Lower leg skin (tissue), 4 donors: ENCODE measurements at regions not wholly inside any gene's neighbourhood (a gene's known extent, or its start where the extent isn't known, plus 50 kb on each side); places are given as distances from the start of the nearest gene placed in this dataset.
"Not testable (repeated sequence)": the region's sequence is repeated elsewhere in the genome, so short reads cannot be mapped to it uniquely, and the experiment has no call there.

Experiments
- DNase-seq, 2 donors: peaks; one replicate each; pipeline ENCODE4 v3.0.0-alpha.2; 2019; ENCODE audit warnings: low spot score in 2 of 2
- H3K4me3 ChIP-seq: fragments of 200-600 bp; sonication (generic); 2 replicates; pipeline ENCODE4 v1.5.1; 2017; ENCODE audit warnings: mild to moderate bottlenecking, low read depth; ENCODE audit not compliant: poor library complexity, severe bottlenecking
- POLR2A ChIP-seq, 2 donors: fragments of 450-650 bp; IDR thresholded peaks; one replicate each; pipeline ENCODE4 v1.6.1; 2016 to 2017; ENCODE audit warnings: antibody characterized with exemption in 2 of 2, mild to moderate bottlenecking in 1 of 2, moderate library complexity in 1 of 2
- WGBS, 2 donors: methylation state at CpG; one replicate each; pipeline ENCODE4 v1.1.5; 2018; 5-methylcytosine and 5-hydroxymethylcytosine counted together
- intact Hi-C: fragments of 100-400 bp; cut with DNase I; formaldehyde crosslinking; loops from one replicate; pipeline ENCODE4 v1.15.0; 2023; ENCODE audit warnings: low total_unique reads
- TF ChIP-seq, protein P1 (sequence below), 3 donors: fragments of 450-650 bp; IDR thresholded peaks; one replicate each; pipeline ENCODE4 v1.5.1; 2016; ENCODE audit warnings: antibody characterized with exemption in 3 of 3, mild to moderate bottlenecking in 3 of 3, moderate library complexity in 2 of 3

GRCh38 chr12:25695574-25695973 lies 142.5 kb upstream of the LMNTD1 start:
- 64 to 70% methylated on average over 4 of the region's 4 CpGs for WGBS, 2 donors

GRCh38 chr12:25698772-25699171 lies 145.7 kb upstream of the LMNTD1 start:
- 64 to 68% methylated on average over 2 of the region's 2 CpGs for WGBS, 2 donors
- TF ChIP-seq POLR2A (IDR thresholded peaks at IDR 0.05): no peak
- no peak overlapping the region for H3K4me3 ChIP-seq
- intact Hi-C loops: no loop called here
- DNase-seq: no peak

More at GRCh38 chr12:25695574-25695973, 142.5 kb upstream of the LMNTD1 start:
- no peak overlapping the region for H3K4me3 ChIP-seq
- TF ChIP-seq, protein P1, sequence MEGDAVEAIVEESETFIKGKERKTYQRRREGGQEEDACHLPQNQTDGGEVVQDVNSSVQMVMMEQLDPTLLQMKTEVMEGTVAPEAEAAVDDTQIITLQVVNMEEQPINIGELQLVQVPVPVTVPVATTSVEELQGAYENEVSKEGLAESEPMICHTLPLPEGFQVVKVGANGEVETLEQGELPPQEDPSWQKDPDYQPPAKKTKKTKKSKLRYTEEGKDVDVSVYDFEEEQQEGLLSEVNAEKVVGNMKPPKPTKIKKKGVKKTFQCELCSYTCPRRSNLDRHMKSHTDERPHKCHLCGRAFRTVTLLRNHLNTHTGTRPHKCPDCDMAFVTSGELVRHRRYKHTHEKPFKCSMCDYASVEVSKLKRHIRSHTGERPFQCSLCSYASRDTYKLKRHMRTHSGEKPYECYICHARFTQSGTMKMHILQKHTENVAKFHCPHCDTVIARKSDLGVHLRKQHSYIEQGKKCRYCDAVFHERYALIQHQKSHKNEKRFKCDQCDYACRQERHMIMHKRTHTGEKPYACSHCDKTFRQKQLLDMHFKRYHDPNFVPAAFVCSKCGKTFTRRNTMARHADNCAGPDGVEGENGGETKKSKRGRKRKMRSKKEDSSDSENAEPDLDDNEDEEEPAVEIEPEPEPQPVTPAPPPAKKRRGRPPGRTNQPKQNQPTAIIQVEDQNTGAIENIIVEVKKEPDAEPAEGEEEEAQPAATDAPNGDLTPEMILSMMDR (IDR thresholded peaks at IDR 0.05): no peak
- TF ChIP-seq POLR2A (IDR thresholded peaks at IDR 0.05): no peak
- no peak for DNase-seq
- intact Hi-C loops: no loop called here

- no peak overlapping the region for H3K4me3 ChIP-seq
- DNase-seq: no peak
- WGBS, 2 donors: 88% methylated on average over 1 of the region's 1 CpG
- TF ChIP-seq POLR2A (IDR thresholded peaks at IDR 0.05): no peak
- TF ChIP-seq, protein P1 (IDR thresholded peaks at IDR 0.05): no peak
- intact Hi-C loops: no loop called here
These were observed 146.4 kb upstream of the LMNTD1 start for GRCh38 chr12:25699454-25699853.

DNA sequence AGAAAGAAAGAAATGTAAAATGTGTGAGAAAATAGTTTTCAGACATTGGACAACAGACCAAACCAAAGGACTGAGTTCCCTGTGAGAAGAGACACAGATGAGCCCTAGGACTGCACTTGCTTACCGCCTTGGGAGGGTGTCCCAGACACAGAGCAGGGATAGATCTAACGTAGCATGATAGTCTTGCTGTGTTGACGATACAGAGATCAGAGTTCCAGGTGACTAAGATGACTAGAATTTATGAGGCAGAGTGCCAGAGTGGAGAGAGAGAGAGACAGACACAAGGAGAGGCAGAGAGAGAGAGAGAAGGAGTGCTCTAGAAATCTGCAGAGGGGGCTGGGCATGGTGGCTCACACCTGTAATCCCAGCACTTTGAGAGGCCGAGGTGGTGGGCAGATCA lies 148.2 kb upstream of the LMNTD1 start:
- 76 to 80% methylated on average over 4 of the region's 4 CpGs for WGBS, 2 donors
- H3K4me3 ChIP-seq: no peak overlapping the region
- TF ChIP-seq POLR2A (IDR thresholded peaks at IDR 0.05): no peak
- TF ChIP-seq, protein P1 (IDR thresholded peaks at IDR 0.05): no peak
- no peak for DNase-seq
- intact Hi-C loops: no loop called here

GRCh38 chr12:25702553-25702952 lies 149.5 kb upstream of the LMNTD1 start:
- DNase-seq: no peak
- intact Hi-C loops: no loop called here
- no peak for TF ChIP-seq POLR2A (IDR thresholded peaks at IDR 0.05)
- TF ChIP-seq, protein P1 (IDR thresholded peaks at IDR 0.05): no peak
- H3K4me3 ChIP-seq: no peak overlapping the region
- 93 to 96% methylated on average over 3 of the region's 3 CpGs for WGBS, 2 donors

DNA sequence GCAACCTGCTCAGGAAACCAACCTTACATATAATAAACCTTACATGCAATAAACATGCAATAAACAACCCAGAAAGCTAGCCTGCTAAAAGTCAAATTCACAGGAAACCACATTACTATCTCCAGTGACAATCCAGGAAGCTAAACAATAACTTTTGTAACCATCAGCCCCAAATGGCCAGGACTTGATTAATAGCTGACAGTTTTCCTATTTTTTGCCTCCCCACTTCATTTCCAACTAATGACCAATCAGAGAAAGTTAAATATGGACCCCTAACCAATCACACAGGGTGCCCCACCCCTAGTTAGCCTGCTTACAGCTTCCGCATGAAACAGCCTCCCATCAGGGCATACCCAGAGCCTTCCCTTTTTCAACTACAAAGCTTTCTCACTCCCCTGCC lies 152.2 kb upstream of the LMNTD1 start:
- WGBS, 2 donors: 0% methylated on average over 1 of the region's 1 CpG; no CpG with 5 or more reads in 1 of the 2 donors
- TF ChIP-seq, protein P1 (IDR thresholded peaks at IDR 0.05): no peak
- TF ChIP-seq POLR2A (IDR thresholded peaks at IDR 0.05): no peak
- no peak overlapping the region for H3K4me3 ChIP-seq
- no peak for DNase-seq
- intact Hi-C loops: no loop called here

- intact Hi-C loops, H3K4me3 ChIP-seq, DNase-seq: not testable (repeated sequence)
These were observed 153.6 kb upstream of the LMNTD1 start for GRCh38 chr12:25706646-25707045.
